SK-N-SH (cell line): ENCODE measurements at regions not wholly inside any gene's neighbourhood (a gene's known extent, or its start where the extent isn't known, plus 50 kb on each side); places are given as distances from the start of the nearest gene placed in this dataset.

ENCODE experiments used
- CHD2 ChIP-seq: fragments of 150-350 bp; IDR thresholded peaks from 2 replicates; pipeline ENCODE4 v1.6.1; 2018; ENCODE audit warnings: low read length; ENCODE audit not compliant: partially characterized antibody
- CTCF ChIP-seq: fragments of 200-600 bp; sonication (generic); IDR thresholded peaks from 2 replicates; pipeline ENCODE4 v1.6.1; 2017; ENCODE audit warnings: antibody characterized with exemption, mild to moderate bottlenecking, moderate library complexity
- EP300 ChIP-seq, 2 experiments: IDR thresholded peaks; 2 replicates each; pipeline versions ENCODE4 v1.4.0 to v1.6.1; 2012; ENCODE audit warnings: borderline replicate concordance in 1 of 2, low read depth in 1 of 2, low read length in 1 of 2
- EZH2phosphoT487 ChIP-seq: fragments of 200-600 bp; sonication (generic); IDR thresholded peaks from 2 replicates; pipeline ENCODE4 v1.6.1; 2017; ENCODE audit warnings: low read depth, mixed run types, mild to moderate bottlenecking, antibody characterized with exemption, moderate library complexity, borderline replicate concordance
- GABPA ChIP-seq: IDR thresholded peaks from 2 replicates; pipeline ENCODE4 v1.4.0; 2012; ENCODE audit warnings: low read depth, mild to moderate bottlenecking
- MAX ChIP-seq: IDR thresholded peaks from 2 replicates; pipeline ENCODE4 v1.4.0; 2012; ENCODE audit warnings: low read depth
- REST ChIP-seq: IDR thresholded peaks from 2 replicates; pipeline ENCODE4 v1.6.1; 2012; ENCODE audit warnings: mild to moderate bottlenecking, low read depth, low read length, moderate library complexity
- RFX5 ChIP-seq: IDR thresholded peaks from 2 replicates; pipeline ENCODE4 v1.6.1; 2012; ENCODE audit warnings: mild to moderate bottlenecking, improper control_type of control experiment, low read length
- SIN3A ChIP-seq: IDR thresholded peaks from 2 replicates; pipeline ENCODE4 v1.6.1; 2012; ENCODE audit warnings: low read depth, mild to moderate bottlenecking, low read length, moderate library complexity, borderline replicate concordance
- SMC3 ChIP-seq: IDR thresholded peaks from 2 replicates; pipeline ENCODE4 v1.6.1; 2012; ENCODE audit warnings: low read depth, low read length, improper control_type of control experiment
- TAF1 ChIP-seq: IDR thresholded peaks from 2 replicates; pipeline ENCODE4 v1.6.1; 2012; ENCODE audit warnings: low read depth, mild to moderate bottlenecking, low read length, moderate library complexity, borderline replicate concordance
- TCF12 ChIP-seq: IDR thresholded peaks from 2 replicates; pipeline ENCODE4 v1.4.0; 2012
- USF1 ChIP-seq: IDR thresholded peaks from 2 replicates; pipeline ENCODE4 v1.4.0; 2012; ENCODE audit warnings: low read depth, borderline replicate concordance
- ZBTB33 ChIP-seq: IDR thresholded peaks from 2 replicates; pipeline ENCODE4 v1.4.0; 2012; ENCODE audit warnings: low read depth, borderline replicate concordance

GRCh38 chr14:85974602-85975001, 444.7 kb downstream of the FLRT2 start:
- TF ChIP-seq CTCF: no peak
- no peak for TF ChIP-seq REST
- no peak for TF ChIP-seq RFX5
- no peak for TF ChIP-seq TAF1
- no peak for TF ChIP-seq MAX
- TF ChIP-seq EP300 (IDR thresholded peaks at IDR 0.05; ENCODE audit: borderline replicate concordance in 1 of 2, low read depth in 1 of 2, low read length in 1 of 2): no peak
- no peak for TF ChIP-seq EZH2phosphoT487
- no peak for TF ChIP-seq USF1
- TF ChIP-seq SIN3A: no peak
- no peak for TF ChIP-seq TCF12
- TF ChIP-seq SMC3: no peak
- TF ChIP-seq GABPA: no peak
- no peak for TF ChIP-seq CHD2
- no peak for TF ChIP-seq ZBTB33
